CD4-positive, alpha-beta T cell treated with Interleukin-6 for 4 hours (primary cell): ENCODE measurements at regions not wholly inside any gene's neighbourhood (a gene's known extent, or its start where the extent isn't known, plus 50 kb on each side); places are given as distances from the start of the nearest gene placed in this dataset.
"Not testable (repeated sequence)": the region's sequence is repeated elsewhere in the genome, so short reads cannot be mapped to it uniquely, and the experiment has no call there.

Source experiments
- DNase-seq: peaks from one replicate; pipeline ENCODE4 v3.0.0-alpha.2; 2020; ENCODE audit warnings: mixed read lengths

DNA sequence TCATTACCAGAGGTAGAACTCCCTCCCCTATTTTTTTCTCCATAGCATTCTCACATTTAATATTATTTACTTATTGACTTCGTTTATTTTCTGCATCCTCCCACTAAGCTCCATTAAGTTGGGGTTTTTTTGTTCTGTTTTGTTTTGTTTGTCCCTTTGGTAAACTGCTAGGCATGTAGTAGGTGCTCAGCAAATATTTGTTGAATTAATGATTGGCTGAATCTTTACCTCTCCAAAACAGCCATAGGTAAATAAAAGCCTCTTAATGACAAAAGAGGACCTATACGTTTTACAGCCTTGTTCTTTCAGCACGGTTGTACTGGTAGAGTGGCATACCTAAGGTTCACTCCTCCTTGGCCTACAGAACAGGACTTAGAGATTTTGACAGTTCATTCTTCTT, 52.0 kb downstream of the PRORP start:
- DNase-seq = no peak

DNA sequence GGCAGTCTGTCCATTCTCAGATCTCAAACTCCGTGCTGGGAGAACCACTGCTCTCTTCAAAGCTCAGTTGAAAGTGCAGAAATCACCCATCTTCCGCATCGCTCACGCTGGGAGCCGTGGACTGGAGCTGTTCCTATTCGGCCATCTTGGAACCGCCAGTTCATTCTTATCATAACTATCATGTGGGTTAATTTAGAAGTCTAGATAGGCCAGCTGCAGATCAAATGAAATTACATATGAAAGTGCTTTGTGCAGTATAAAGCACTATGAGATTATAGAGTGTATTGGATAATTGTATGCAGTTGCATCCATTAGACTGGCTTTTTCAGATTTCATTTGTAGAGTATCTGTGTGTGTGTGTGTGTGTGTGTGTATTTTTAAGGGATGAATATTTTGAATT, 57.8 kb downstream of the PRORP start:
- no peak for DNase-seq

DNA sequence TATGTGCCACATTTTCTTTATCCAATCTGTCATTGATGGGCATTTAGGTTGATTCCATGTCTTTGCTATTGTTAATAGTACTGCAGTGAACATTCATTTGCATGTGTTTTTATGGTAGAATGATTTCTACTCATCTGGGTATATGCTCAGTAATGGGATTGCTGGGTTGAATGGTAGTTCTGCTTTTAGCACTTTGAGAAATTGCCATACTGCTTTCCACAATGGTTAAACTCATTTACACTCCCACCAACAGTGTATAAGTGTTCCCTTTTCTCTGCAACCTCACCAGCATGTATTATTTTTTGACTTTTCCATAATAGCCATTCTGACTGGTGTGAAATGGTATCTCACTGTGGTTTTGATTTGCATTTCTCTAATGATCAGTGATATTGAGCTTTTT, 62.5 kb downstream of the PRORP start:
- DNase-seq = not testable (repeated sequence)

DNA sequence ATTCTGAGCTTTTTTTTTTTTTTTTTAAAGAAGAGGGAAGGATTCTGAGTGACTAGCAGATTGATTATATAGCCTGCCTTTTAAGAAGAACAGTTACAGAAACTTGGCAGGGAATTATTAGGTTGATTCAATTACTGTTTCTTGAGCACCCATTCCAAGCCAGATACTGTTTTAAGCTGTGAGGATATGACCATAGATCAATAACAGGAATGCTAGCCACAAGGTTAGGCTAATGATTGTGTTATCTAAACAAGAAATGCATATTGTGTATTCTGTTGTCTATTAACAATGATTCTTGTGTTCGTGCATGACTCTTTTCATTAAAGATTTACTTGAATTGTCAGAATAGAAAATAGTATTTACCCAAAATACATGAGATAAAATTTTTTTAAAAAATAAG, 67.1 kb downstream of the PRORP start:
- no peak for DNase-seq

DNA sequence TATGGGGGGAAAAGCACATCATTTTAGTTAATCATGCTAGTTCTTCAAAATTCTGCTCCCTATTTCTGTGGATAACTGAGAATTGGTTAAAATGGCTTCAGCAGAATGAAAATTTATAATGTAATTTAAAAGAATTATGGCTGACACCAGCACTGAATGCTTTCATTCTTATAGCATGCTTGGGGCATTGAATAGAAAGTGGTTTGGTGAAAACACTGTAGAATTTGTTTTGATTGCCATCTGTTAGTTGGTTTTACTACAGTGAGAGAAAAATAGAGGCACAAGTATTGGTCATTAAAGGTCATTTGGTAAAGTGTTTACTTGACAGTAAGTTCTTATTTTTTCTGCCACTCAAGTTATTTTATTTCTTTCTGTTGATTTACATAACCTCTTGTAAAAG, 70.8 kb downstream of the PRORP start:
- no peak for DNase-seq

DNA sequence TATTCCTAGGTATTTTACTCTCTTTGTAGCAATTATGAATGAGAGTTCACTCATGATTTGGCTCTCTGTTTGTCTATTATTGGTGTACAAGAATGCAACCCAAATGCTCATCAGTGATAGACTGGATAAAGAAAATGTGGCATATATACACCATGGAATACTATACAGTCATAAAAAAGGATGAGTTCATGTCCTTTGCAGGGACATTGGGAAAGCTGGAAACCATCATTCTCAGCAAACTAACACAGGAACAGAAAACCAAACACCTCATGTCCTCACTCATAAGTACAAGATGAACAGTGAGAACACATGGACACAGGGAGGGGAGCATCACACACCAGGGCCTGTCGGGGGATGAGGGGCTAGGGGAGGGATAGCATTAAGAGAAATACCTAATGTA, 71.8 kb downstream of the PRORP start:
- DNase-seq = not testable (repeated sequence)

DNA sequence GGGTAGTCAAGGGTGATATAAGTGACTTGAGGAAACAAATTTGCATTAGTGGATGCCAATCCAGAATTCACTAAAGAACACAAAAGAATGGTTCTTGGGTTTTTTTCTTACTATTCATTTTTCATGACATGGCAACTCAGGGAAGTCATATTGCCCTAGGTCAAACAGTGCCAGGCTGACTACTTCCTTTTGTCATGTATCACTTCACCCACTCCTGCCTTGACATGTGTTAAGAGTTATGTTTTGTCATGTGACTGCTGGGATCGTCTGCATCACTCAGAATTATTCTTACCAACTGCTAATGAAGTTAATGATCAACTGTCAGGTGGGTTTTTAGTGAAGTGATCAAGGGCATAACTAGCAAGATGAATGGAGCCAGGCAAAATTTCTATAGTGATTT, 74.2 kb downstream of the PRORP start:
- peak; percentile 6 for DNase-seq

DNA sequence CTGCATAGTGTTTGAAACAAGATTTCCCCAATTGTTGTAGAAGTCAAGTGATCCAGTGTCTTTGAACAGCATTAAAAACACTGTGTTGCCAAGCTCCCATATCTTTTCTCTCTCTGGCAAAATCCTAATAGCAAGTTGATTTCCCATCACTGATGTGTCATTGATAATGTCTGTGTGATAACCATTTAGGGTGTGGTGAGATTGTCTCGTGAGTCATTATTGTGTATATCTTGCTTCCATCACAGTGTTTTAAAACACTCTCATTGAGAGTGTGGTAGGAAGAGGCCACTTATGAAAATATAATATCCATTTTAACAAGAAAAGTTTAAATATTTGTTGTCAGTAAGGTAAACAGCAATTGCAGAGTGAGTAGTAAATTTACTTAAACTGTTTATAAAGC, 74.7 kb downstream of the PRORP start:
- no peak for DNase-seq

DNA sequence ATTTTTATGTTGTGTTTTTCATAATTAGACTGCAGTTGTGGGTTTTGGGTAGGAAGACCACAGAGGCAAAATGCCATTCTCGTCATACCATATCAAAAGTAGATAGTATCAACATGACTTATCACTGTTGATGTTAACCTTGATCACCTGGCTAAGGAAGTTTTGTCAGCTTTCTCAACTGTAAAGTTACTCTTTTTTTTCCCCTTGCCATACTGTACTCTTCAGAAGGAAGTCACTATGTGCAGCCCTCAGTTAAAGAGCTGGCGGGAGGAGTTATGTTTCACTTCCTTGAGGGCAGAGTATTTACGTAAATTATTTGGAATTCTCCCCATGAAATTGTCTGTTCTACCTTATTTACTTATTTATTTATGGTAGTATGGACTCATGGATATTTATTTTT, 78.7 kb downstream of the PRORP start:
- DNase-seq = peak; percentile 26

DNA sequence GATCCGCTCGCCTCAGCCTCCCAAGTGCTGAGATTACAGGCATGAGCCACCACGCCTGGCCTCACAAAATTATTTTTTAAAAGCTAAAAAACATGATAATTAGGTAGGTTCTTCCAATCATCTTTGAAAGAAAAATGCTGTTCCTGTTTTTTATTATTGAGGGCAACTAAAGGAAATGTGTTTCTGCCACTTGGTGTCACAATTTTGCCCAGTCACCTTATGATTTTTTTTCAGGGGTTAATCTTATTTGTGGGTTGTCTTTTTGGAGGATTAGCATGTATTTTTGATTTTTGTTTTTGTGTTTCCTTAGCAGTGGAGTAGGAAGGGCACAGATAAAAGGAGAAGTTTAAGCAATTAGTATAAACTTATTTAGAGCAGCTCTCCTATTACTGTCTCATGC, 79.8 kb downstream of the PRORP start:
- DNase-seq = no peak

DNA sequence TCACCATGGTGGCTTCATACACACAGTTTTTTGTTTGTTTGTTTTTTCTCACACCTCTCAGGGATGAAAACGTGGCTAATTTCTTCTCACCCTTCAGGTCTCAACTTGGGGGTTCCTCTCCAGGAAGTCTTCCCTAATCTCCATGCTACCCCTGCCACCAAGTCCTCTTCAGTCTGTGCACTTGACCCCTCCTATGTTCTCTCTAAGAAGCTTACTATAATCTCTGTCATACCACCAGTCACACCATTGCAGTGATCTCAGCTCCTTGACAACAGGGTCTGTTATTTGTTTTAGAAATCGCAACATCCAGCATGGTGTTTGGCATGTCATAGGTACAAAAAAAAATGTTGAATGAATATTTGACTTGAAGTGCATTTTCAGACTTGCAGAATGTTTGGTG, 83.4 kb downstream of the PRORP start:
- no peak for DNase-seq

DNA sequence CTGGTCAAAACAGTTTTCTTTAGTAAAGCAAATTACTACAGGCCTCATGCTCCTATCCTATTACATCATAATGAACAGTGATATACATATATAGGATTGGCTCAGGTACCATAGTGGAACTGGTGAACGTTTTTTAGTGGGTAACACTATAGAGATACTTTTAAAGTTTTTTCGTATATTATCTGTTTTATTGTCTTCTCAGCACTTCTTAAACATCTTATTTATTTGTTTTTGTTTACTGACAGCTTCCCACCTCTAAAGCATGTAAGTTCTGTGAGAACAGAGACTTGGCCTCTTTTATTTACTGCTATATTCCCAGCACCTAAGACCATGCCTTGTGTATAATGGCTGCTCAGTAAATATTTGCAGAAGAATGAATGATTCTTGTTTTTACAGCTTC, 81.1 kb upstream of the PSMA6 start:
- no peak for DNase-seq

DNA sequence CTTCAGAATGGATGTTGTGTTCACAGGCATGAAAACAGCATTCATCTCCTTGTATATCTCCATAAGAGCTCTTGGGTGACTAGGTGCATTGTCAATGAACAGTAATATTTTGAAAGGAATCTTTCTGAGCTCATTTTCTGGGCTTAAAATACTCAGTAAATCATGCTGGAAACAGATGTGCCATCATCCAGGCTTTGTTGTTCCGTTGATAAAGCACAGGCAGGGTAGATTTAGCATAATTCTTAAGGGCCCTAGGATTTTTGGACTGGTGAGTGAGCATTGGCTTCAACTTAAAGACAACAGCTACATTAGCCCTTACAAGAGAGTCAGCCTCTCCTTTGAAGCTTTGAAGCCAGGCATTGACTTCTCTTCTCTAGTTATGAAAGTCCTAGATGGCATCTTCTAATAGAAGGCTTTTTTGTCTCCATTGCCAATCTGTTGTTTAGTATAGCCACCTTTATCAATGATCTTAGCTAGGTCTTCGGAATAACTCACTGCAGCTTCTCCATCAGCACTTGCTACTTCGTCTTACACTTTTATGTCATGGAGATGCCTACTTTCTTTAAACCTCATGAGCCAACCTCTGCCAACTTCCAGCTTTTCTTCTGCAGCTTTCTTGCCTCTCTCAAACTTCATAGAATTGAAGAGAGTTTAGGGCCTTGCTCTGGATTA, 79.6 kb upstream of the PSMA6 start:
- no peak for DNase-seq

DNA sequence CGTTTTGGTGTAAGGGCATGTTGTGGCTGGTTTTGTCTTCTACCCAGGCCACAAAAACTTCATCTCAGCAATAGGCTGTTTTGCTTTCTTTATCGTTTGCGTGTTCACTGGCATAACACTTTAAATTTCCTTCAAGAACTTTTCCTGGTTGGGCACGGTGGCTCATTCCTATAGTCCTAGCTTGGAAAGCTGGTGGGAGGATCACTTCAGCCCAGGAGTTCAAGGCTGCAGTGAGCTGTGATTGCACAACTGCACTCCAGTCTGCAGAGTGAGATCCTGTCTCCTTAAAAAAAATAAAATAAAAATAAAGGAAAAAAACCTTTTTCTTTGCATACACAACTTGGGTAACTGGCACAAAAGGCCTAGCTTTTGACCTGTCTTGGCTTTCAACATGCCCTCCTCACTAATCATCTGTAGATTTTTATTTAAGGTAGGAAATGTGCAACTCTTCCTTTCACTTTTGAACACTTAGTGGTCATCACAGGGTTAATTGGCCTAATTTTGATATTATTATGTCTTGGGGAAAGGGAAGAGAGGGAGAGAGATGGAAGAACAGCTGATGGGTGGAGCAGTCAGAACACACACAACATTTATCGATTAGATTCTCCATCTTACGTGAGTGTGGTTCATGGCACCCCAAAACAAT, 78.9 kb upstream of the PSMA6 start:
- no peak for DNase-seq

DNA sequence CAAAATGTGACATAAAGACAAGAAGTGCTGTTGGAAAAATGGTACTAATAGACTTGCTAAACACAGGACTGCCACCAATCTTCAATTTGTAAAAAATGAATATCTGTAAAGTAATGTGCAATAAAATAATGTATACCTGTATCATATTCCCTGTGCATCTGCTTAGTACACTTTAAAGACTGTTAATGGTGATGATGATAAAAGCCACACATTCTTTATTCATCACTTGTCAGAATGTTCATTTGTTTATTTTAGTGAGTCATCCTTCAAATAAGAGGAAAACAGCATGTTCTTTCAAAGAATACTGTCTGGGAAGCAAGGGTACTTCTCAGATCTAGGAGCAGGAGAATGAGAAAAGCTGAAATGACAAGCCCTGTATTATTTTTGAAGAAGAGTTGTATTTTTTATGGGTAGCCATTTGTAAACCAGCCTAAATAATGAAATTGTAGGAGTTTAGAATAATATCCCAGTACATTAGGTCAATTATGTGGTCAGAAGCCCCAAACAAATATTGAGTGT, 78.3 kb upstream of the PSMA6 start:
- no peak for DNase-seq

DNA sequence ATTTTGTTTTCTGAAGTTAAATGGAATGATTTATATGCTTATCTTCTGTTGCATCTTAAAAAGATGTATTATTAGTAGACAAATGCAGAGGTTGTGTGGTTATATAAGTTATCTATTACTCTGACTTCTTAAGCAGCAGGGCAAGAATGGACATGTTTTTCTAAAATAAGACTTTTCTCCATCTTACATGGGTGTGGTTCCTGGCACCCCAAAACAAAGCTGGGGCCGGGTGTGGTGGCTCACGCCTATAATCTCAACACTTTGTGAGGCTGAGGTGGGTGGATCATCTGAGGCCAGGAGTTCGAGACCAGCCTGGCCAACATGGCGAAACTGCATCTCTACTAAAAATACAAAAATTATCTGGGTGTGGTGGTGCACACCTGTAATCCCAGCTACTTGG, 77.8 kb upstream of the PSMA6 start:
- not testable (repeated sequence) for DNase-seq

DNA sequence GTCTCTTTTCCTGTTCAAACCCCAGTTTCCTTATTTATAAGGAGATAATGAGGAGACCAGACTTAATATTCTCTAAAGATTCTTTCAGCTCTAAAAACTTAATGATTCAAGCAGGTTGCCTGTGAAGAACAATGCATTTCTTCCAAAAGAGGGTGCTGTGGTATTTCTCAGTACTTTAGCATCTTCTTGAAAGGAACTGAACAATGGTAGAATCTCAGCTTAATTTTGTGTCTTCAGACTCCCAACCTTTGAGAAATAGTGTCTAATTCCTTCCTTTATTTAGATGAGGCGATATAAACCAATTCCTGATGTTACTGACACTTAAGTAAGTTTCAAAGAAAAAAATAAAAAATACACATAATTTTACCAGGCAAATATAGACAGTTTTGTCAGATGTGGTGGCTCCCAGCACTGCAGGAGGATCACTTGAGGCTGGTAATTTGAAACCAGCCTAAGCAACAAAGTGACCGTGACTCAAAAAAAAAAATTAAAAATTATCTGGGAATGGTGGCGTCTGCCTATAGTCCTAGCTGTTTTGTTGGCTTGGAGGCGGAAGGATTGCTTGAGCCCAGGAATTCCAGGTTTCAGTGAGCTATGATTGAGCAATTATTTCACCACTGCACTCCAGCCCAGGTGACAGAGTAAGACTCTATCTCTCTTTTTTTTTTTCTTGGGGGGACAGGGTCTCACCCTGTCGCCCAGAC, 76.9 kb upstream of the PSMA6 start:
- DNase-seq = no peak

DNA sequence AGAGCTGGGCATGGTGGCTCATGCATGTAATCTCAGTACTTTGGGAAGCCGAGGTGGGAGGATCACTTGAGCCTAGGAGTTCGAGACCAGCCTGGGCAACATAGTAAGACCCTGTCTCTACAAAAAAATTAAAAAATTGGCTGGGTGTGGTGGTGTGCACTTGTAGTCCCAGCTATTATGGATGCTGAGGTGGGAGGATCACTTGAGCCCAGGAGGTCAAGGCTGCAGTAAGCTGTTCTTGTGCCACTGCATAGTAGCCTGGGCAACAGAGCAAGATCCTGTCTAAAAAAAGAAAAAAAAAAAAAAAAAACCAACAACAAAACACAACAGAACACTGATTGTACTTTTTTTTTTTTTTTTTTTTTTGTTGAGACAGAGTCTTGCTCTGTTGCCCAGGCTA, 74.0 kb upstream of the PSMA6 start:
- DNase-seq = not testable (repeated sequence)

DNA sequence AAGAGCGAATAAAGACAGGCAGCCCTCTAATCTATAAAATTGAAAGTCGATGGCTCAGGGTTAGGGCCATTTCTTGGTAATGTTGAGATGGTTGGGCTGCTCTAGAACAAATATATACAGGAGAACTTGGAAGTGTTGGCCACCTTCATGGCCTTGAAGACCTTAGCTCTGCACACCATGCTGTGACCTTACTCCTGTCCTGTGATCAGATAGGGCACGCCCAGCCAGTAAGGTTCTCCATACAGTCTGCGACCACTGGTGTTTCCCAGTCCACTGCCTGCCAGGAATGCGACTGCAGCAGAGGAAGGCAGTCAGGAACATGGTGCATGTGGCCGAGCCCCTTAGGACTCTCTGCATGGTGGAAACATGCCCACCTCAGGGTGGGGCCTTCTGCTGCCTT, 73.2 kb upstream of the PSMA6 start:
- DNase-seq = no peak

DNA sequence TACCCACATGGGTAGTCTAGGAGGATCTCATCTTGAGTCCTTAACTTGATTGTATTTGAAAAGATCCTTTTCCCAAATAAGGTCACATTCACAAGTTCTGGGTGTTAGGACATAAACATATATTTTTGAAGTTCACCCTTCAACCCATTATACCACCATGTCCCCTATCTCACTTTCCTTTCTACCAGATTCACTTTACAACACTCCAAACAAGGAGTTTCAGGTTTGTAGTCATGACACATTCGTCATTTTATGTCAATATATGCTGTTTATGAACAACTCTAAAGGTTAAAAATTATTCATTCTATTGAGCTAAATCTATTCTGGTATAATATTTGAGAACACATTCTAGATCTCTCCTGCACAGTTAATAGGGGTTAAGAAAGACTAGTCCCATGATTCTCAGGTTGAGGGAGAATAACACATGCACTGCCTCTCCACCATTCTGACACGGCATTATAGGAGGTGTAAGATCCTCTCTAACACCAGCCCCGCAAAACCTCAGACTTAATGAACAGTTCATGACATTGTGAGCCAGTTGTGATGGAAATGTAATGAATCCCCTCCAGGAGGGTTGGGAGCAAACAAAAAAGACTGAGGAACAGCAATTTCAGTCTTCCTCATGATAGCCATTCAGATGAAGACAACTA, 72.0 kb upstream of the PSMA6 start:
- no peak for DNase-seq

DNA sequence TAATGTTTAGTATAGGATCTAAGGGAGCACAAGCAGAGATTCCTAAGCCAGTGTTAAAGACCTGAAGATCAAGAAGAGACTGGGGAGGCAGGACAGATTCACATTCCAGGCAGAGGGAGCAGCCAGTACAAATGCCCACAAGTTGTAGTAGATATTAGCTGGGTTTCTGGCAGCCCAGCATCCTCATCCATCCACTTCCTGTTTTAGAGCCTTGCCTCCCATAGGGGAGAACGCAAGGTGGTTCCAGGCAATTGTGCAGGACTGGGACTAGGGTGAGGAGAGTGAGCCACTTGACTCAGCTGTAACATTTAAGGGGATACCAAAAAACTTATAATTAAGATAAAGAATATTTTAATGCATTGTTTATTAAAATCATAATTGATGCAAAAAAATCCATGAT, 71.3 kb upstream of the PSMA6 start:
- no peak for DNase-seq

DNA sequence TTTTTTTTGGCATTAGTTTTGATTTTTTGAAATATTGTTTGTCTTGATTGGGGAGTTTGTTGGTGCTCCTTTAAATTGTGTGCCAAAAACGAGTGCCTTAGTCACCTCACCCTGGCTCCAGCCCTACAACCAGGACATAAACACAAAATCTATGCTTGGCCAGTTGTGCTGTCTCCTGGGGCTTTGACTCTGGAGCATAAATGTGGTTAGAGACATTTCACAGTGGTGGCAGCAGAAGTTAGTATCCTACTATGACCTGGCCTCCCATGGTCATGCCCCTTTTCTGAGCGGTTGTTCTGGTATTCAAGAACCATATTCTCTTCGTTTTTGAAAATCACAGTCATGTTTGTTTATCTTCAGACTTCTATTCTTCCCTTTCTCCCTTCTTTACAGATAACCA, 70.7 kb upstream of the PSMA6 start:
- no peak for DNase-seq

DNA sequence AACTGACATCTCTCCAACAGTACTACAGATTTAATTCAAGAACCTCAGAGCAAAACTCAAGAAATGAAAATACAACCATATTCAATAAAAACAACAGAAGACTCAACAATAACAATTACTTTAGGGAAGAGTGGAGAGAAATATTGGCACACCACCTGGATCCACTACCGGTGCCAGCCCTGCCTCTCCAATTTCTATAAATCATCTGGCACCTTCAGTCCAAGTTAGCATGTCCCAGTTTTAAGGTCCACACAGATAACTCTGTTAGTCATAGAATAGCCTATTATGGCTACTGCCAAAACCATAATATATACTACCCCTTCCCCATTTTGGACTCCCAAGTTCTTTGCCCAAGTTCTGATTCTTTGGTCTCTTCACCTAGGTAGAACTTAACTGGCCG, 69.9 kb upstream of the PSMA6 start:
- DNase-seq = no peak
